ENCODE measurements at regions not wholly inside any gene's neighbourhood (a gene's known extent, or its start where the extent isn't known, plus 50 kb on each side); places are given as distances from the start of the nearest gene placed in this dataset.

DNA sequence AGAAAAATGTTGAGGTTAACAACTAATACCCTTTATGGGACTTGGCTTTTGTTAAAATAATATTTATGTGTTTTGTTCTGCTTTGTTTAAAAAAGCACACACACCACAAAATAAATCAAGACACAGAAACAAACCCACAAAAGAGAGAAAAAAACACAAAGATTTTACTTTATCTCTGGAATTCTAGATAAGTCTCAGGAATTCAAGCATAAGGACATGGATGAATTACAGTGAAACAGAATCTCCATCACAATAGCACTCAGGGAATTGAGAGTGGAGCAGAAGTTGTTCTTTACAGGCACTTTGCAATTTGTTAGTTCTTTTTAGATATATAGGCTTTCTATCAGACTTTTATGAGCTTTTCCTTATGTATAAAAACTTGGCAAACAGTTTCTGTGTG lies 360.9 kb upstream of the ZC3H15 start:
- TF ChIP-seq, protein P1, sequence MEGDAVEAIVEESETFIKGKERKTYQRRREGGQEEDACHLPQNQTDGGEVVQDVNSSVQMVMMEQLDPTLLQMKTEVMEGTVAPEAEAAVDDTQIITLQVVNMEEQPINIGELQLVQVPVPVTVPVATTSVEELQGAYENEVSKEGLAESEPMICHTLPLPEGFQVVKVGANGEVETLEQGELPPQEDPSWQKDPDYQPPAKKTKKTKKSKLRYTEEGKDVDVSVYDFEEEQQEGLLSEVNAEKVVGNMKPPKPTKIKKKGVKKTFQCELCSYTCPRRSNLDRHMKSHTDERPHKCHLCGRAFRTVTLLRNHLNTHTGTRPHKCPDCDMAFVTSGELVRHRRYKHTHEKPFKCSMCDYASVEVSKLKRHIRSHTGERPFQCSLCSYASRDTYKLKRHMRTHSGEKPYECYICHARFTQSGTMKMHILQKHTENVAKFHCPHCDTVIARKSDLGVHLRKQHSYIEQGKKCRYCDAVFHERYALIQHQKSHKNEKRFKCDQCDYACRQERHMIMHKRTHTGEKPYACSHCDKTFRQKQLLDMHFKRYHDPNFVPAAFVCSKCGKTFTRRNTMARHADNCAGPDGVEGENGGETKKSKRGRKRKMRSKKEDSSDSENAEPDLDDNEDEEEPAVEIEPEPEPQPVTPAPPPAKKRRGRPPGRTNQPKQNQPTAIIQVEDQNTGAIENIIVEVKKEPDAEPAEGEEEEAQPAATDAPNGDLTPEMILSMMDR (IDR thresholded peaks at IDR 0.05), result no peak
- no peak for TF ChIP-seq POLR2A (IDR thresholded peaks at IDR 0.05)
